GM18511 (cell line): ENCODE measurements at regions not wholly inside any gene's neighbourhood (a gene's known extent, or its start where the extent isn't known, plus 50 kb on each side); places are given as distances from the start of the nearest gene placed in this dataset.

Source experiments
- ATAC-seq: cut with Tn5 transposase; IDR thresholded peaks from one replicate; pipeline ENCODE4 v1.9.1; 2021; ENCODE audit warnings: mild to moderate bottlenecking, moderate library complexity; ENCODE audit not compliant: unreplicated experiment

DNA sequence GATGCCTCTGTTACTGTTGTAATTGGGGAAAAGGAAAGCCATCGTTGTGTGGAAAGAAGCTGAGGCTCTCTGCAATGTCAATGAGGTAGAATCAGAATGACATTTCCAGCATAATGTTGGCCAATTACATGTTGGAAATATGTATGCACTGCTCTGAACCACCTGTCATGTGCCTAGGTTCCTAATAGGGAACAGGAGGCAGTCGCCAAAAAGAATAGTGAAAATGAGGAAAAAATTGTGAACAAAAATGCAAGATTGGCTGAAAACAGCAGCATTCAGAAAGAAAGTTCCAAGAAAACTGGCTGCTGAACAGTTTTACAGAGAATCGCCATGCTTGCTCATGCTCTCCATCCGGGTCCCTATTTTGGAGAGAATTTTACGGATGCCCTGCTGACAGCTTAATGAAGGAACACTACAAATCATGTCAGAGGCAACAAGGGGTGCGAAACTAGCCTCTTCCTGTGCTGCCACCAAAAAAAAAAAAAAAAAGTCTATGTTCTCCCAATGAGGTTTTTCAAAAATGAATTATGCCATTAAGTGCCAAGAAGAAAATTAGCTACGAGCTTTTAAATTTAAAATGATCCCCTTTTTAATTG, 305.9 kb upstream of the ARRDC4 start:
- no peak for ATAC-seq

DNA sequence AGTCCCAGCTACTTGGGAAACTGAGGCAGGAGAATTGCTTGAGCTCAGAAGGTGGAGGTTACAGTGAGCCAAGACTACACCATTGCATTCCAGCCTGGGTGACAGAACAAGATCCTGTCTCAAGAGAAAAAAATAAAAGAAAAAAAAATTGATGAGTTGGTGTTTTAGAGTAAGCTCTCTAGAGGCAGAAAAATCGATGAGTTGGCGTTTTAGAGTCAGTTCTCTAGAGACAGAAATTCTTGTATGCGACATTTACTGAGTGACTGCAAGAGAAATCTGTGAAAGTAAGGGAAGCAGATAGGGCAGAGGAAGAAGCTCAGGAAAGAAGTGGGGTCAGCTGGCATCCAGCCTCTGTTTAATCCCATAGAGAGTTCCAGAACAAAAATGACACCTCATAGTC, 298.7 kb upstream of the ARRDC4 start:
- ATAC-seq, result no peak

DNA sequence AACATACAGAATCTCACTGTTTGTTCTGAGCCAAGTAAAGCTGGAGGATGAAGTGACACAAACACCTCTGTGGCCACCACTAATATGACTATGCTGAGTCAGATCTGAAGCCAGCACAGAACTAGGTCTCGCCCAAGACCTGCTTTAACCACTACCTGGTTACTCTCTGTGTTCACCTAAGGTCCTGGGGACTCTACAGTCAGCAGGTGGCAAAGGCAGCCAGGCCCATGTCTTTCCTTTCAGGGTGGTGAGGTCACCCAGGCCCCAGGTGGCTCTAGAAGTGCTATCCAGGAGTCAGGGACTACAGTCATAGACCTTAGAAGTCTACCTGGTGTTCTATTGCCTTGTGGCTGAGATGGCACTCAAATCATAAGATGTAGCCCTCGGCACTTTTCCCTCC, 287.9 kb upstream of the ARRDC4 start:
- no peak for ATAC-seq

DNA sequence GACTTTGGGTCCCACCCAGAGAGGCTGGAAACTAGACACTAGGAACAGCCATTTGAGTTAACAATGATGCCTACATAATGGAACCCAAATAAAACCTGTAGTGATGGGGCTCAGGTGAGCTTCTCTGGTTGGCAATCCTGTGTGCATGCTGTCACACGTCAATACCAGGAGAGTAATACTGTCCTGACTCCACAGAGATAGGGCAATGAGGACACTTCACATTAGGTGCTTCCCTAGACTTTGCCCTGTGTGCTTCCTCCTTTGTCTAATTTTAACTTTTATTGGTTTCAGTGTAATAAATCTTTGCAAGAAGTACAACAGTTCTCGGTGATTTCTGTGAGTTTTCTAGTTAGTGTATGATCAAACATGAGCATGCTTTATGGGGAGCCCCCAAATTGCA, 281.8 kb upstream of the ARRDC4 start:
- no peak for ATAC-seq

DNA sequence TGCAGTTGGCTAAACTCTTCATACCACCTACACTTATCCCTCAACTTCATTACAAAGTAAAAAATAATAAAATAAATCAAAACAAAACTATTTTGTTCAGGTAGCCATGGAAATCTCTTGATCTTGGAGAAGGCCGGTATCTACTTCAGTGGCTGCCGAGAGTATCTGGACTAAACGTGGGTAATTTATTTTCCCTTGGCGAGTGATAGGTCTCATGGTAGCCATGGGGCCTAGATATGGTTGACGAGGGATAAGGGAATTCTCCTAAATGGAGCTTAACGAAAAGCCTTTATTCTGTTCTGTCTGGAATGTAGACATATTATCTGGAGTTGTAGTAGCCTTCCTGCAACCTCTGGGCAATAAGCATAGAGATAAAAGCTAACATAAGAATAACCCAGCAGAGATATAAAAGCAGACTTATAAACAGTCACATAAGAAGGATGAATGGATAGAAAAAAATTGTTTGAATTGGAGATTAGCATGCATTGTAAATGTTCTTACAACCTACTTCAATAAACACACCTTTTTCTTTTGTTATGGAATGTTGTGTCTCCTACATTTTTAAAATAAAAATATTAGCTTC, 281.3 kb upstream of the ARRDC4 start:
- no peak for ATAC-seq

DNA sequence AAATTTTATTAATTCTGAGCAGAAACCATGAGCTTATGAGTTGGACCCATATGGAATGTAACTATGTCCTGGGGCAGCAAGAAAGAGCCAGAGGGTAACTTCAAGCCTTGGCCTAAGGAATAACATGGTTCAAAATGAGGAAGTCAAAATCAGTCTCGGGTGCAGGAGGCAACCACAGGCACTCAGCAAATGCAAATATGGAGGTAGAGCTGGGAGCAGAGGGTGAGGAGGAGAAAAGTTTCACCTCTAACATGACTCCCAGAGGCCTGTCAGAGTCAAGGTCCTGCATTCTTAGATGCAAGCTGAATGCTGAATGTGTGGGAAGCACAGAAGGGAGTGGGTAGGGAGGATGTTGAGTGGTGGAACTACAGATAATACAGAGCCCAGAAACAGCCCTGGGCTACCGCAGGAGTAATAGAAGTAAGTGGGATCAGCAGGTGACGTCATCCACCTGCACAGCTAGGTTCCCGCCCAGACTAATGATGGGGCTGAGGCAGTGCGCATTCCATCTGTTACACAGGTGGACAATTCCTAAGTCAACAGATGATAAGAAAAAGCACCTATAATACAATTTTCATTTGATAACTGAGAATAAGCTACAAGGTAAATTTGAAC, 279.8 kb upstream of the ARRDC4 start:
- no peak for ATAC-seq

DNA sequence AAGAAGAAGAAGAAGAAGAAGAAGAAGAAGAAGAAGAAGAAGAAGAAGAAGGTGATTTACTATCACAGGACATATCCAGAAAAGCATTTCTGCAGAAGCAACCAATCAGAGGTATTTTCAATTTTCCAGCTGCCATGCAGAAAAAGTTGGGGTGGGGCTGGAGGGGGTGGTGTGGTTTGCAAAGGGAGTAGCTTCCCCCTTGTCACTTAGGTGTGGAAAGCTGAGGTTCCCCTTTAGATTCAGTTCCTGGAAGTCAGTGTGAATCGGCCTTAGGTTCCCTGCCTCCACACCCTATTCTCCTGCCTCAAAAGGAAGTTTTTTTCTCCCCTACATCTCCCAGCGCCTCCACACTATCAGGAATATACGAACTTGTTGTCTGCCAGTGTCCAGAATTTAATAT, 276.7 kb upstream of the ARRDC4 start:
- no peak for ATAC-seq

DNA sequence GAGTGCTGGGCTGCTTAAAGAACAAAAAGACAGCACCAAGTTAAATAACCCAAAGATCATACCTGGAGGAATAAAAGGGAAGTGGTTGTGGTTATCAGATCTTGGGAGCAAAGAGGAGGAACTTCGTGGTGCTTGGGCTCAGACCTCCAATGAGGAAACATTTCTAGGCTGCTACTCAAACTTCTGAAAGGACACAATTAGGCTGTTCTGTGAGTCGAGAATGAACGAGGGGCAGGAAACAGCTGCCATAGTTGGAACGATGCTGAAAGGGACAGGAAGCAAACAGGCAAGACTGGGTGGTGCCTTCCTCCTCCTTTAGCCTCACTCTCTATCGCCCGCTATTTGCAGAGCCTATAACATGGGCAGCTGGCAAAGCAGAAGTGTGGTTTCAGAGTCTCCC, 276.3 kb upstream of the ARRDC4 start:
- no peak for ATAC-seq

DNA sequence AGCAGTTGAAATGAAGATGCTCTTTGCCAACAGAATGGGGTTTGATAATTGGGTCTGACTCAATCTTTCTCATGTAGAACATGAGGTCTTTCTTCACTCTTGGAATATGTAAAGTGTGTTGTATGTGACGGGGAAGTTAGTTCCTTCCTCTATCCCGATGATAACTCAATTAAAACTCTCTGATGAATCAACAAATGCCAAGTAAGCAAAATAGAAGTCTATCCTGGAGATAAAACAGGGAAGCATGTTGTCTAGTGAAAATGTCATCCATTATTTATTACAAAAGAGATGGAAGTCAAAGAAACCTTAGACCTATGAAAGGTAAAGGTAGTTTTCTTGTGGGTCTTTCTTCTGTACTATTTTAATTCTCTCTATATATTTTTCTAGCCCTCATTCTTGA, 274.2 kb upstream of the ARRDC4 start:
- ATAC-seq, result no peak

DNA sequence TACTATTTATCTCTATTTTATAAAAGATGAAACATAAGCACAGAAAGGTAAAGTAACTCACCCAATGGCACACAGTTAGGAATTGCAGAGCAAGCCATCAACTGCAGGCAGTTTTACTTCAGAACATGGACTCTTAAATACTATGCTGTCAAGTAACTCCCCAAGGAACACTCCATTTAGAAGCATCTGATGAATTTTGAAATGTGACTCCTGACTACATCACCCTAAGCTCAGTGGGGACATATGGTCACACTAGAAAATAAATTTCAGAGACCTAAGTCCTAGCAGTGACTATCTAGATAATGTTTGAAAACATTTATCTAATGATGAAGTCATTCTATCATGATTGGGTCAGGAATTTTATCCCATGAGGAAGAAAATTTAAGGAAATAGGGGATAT, 272.8 kb upstream of the ARRDC4 start:
- ATAC-seq, result no peak

DNA sequence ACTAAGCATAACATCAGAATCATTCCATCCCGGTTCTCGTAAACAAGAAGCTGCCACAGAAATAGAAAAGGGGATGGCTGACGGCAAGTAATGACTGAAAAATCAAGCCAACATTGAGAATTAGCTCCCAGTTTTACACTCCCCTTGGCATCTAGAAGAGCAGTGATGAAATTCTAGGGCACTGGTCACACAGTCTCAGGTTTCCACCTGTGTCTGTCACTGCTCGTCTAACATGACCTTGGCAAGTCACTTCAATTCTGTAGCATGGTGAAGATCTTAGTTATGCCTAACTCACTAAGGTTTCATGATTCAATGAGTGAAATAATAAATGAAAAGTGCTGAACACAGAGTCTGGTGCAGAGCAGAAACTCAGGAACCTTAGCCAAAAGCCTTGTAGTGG, 272.3 kb upstream of the ARRDC4 start:
- no peak for ATAC-seq

DNA sequence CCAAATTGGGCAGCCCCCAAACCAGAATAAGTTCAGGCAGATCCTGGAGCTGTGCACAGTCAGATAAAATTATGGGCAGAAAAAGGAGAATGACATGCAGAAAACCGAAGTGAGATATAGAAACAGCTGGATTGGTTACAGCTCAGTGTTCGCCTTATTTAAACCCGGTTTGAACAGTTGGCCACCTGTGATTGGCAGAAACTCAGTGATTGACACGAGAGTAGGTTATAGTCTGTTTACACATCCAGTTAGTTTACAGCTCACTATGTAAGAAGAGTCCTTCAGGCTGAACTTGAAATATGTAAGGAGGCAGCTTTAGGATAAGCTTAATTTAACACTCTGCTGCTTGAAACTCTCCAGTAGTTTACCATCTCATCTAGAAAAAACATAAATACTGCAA, 271.6 kb upstream of the ARRDC4 start:
- no peak for ATAC-seq

DNA sequence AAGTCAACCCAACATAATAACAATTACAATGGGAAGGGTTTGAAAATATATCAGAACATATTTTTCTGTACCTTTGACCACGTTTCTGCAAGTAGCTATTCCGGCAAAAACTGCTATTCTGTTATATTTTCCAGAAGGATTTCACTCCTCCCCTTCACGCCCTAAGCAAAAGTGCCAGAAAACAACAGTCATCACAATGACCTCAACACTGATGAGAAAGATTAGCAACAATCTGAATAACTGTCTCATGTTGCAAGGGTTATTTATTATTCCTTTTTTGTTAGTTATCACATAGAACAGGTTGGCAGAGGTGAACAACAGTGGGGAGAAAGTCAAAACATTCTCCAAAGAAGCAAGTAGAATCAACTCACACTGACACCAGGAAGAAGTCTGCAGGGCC, 269.4 kb upstream of the ARRDC4 start:
- no peak for ATAC-seq

DNA sequence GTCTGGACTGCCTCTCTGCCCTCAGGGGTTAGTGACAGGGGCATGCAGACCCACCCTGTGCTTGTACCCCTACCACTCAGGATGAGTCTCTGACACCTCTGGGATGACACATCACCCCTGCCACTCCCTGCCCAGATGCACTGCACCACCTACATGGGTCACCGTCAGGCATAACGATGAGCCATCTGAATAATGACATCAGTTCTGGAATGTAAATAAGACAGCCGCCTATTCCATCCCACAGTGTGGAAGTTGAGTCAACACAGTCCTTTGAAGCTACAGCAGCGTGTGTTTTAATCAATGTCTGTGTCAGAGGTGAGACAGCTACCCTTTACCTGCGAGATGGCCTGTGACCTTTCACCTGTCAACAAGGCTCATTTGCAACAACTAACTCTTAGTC, 268.7 kb upstream of the ARRDC4 start:
- ATAC-seq, result no peak

DNA sequence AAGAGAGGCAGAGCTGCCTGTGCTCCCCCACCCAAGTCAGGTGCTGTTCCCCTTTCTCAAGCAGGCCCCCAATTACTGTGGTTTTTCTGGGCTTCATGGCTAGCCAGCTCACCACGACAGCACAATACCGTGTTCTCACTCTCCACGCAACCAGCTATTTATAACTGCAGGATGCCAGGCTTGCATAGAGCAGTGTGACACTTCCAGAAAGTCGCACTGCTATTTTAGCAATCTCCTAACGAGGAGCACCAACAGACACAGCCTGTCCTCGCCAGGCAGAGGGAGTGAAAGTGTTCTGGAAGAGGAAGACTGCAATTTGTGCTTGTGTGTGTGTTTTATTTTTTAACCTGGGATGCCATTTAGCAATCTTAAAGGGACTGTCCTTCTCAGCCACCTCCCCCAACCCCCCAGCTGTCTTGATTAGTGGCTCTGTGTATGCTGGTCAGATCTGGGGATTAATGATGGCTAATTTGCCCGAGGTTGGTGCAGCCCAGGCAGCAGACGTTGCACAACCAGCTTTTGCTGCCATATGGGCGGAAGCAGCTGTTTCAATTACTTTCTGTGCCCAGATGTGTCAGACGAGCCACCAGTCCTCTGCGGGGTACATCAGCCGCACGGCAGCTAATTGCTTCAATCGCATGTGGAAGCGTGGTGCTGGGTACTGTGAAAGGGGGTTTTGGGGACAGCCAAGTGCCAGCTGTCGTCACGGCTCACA, 268.0 kb upstream of the ARRDC4 start:
- ATAC-seq, result no peak

DNA sequence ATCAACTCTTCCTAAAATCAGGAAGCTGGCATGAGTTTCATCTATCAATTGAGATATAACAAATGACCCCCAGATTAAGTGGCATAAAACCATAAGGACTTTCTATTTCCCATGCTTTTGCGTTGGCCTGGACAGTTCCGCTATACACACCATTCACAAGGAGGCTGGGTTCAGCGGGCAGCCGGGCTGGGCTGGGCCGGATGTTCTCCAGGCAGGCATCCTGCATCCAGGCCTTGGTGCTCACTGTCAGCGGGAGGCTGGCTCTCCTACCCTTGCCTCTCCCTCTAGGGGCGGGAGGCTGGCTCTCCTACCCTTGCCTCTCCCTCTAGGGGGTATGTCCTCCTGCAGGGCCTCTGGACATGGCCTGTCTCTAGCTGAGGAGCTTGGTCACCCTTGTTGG, 266.0 kb upstream of the ARRDC4 start:
- ATAC-seq, result no peak

DNA sequence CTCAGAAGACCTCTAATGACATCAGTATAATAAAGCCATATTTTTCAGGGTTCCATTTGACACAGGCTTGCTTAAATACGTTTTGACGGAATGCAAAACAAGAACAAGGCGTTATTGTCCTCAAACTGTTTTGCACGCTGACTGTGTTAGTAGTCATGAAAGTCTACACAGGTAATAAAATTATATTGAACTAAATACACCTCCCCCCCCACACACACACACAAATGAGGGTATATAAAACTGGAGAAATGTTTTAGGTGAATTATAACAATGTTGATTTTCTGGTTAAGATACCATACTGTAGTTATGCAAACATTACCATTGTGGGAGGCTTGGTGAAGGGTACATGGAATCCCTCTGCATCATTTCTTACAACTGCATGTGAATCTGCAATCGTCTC, 257.1 kb upstream of the ARRDC4 start:
- ATAC-seq, result no peak

DNA sequence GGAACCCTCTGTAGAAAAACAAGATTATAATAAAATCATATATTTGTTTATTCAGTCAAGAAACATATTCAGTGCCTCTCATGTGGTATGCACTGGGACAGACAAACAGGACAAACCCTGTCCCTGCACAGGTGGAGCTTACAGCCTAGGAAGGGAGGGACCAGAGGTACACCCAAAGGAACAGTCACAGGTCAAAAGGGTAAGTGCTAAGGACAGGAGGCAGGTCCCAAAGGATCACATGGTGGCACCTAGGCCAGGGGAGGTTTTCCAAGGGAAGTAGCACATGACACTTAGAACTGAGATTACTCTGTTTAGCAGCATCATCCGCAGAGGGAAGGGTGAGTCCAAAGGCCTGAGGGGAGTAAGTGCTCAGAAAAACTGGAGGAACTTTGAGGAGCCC, 254.4 kb upstream of the ARRDC4 start:
- ATAC-seq, result no peak

DNA sequence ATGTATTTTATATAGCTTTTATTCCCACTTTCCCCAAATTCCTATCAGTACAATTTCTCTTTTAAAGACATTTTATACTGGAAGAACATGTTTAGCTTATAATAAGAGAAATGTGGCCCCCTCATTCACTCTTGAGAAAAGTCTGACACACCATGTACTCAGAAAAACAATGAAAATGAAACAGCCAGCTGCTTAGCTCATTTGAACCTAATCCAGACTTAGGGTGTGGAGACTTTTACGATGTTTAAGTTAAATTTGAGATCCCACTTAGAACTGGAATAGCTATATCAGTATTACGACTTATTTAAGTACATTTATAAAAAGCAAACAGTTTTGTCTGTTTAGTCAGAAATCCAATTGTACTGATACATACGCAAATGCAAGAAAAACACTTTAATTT, 252.3 kb upstream of the ARRDC4 start:
- ATAC-seq, result no peak

DNA sequence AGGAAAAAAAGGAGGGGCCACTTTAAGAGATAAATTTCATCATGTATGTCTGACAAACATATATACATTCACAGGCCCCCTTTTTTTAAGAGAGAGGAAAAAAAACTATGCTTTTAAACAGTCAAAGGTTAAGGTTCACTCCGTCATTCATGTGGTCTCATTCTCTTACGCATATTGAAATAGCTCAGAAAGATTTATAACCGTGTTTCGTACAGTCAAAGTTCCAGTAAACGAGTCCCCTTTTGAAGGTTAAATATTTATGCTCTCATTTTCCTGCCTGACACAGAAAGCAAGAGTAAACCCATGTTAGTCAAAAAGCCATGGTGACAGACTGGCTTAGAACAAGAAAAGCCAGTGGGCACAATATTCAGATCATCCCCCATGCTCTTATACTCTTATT, 248.0 kb upstream of the ARRDC4 start:
- no peak for ATAC-seq

DNA sequence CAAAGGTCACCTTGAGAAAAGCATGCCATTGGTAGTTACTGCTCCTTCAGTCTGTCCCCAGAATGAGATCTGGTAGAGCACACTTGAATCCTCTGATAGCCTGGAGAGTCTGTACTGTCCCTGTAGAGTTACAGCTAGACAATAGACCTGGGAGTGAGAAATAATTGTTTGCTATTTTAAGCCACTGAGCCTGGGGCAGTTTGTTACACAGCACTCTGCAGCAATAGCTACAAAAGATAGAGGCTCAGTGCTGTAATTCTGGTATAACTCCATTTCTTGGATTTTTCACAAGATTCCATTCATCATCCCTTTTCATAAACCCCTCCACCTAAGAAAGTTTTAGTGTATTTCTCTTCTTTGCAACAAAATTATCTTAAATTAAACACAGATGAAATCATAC, 242.7 kb upstream of the ARRDC4 start:
- ATAC-seq, result no peak

DNA sequence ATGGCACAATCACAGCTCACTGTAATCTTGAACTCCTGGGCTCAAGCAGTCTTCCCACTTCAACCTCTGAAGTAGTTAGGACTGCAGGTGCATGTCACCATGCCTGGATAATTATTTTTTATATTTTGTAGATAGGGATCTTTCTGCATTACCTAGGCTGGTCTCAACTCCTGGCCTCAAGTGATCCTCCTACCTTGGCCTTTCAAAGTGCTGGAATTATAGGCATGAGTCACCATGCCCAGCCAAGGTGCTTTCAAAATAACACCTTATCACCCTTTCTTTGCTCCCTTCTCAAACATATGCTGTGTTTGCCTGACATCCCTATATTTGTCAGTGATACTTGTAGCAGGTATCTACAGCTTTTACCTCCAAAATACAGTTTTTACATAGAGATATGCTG, 242.0 kb upstream of the ARRDC4 start:
- ATAC-seq, result no peak
